Vagina (tissue), 2 donors: ENCODE measurements at regions not wholly inside any gene's neighbourhood (a gene's known extent, or its start where the extent isn't known, plus 50 kb on each side); places are given as distances from the start of the nearest gene placed in this dataset.

Experiments
- DNase-seq, 2 donors: peaks; one replicate each; pipeline ENCODE4 v3.0.0-alpha.2; 2017; ENCODE audit errors: extremely low spot score in 2 of 2
- H3K27ac ChIP-seq: fragments of 200-600 bp; sonication (generic); one replicate; pipeline ENCODE4 v1.5.1; 2019
- H3K27me3 ChIP-seq: fragments of 200-600 bp; sonication (generic); one replicate; pipeline ENCODE4 v1.5.1; 2019
- H3K36me3 ChIP-seq, 2 donors: fragments of 200-600 bp; sonication (generic); one replicate each; pipeline ENCODE4 v1.5.1; 2017 to 2019
- H3K4me1 ChIP-seq: fragments of 200-600 bp; sonication (generic); one replicate; pipeline ENCODE4 v1.5.1; 2019
- H3K4me3 ChIP-seq, 2 donors: fragments of 200-600 bp; sonication (generic); 1 replicate in 1 of 2; 2 replicates in 1 of 2; pipeline ENCODE4 v1.5.1; 2016 to 2019
- H3K9me3 ChIP-seq: fragments of 200-600 bp; sonication (generic); one replicate; pipeline ENCODE4 v1.5.1; 2019
- POLR2A ChIP-seq, 2 donors: fragments of 450-650 bp; IDR thresholded peaks; one replicate each; pipeline ENCODE4 v1.6.1; 2017; ENCODE audit warnings: antibody characterized with exemption in 2 of 2, mild to moderate bottlenecking in 2 of 2, moderate library complexity in 2 of 2
- POLR2AphosphoS5 ChIP-seq, 2 donors: sonication (generic); formaldehyde crosslinking; IDR thresholded peaks; one replicate each; pipeline ENCODE4 v1.9.0; 2017; ENCODE audit warnings: antibody characterized with exemption in 2 of 2, mild to moderate bottlenecking in 2 of 2, low read depth in 1 of 2; ENCODE audit not compliant: insufficient read depth in 1 of 2
- intact Hi-C: fragments of 100-400 bp; cut with DNase I; formaldehyde crosslinking; loops from one replicate; pipeline ENCODE4 v1.15.1; 2023
- TF ChIP-seq, protein P1 (sequence below), 3 experiments: fragments of 450-650 bp in 2 of 3; fragments of 200-600 bp in 1 of 3; sonication (generic) in 1 of 3; IDR thresholded peaks; one replicate each; pipeline ENCODE4 v1.5.1; 2017 to 2019; ENCODE audit warnings: antibody characterized with exemption in 3 of 3, mild to moderate bottlenecking in 2 of 3, moderate library complexity in 2 of 3

- Histone ChIP-seq H3K27ac (no peak overlapping the region), H3K9me3 (no peaks in the 10 kb centered on the region), H3K4me1 (peaks cover 27% of the 10 kb centered on the region), H3K4me3 (peak overlapping the region; percentile 33 to 43), H3K27me3 (peaks cover 5% of the 10 kb centered on the region), H3K36me3 (no peaks in the 10 kb centered on the region)
- TF ChIP-seq, protein P1, sequence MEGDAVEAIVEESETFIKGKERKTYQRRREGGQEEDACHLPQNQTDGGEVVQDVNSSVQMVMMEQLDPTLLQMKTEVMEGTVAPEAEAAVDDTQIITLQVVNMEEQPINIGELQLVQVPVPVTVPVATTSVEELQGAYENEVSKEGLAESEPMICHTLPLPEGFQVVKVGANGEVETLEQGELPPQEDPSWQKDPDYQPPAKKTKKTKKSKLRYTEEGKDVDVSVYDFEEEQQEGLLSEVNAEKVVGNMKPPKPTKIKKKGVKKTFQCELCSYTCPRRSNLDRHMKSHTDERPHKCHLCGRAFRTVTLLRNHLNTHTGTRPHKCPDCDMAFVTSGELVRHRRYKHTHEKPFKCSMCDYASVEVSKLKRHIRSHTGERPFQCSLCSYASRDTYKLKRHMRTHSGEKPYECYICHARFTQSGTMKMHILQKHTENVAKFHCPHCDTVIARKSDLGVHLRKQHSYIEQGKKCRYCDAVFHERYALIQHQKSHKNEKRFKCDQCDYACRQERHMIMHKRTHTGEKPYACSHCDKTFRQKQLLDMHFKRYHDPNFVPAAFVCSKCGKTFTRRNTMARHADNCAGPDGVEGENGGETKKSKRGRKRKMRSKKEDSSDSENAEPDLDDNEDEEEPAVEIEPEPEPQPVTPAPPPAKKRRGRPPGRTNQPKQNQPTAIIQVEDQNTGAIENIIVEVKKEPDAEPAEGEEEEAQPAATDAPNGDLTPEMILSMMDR (IDR thresholded peaks at IDR 0.05): no peak
- TF ChIP-seq POLR2AphosphoS5 (IDR thresholded peaks at IDR 0.05; ENCODE audit: insufficient read depth in 1 of 2, low read depth in 1 of 2): no peak
- no peak for TF ChIP-seq POLR2A (IDR thresholded peaks at IDR 0.05)
- no peak for DNase-seq
- intact Hi-C loops: loop anchor here (5.0 to 10.0 kb wide), 3 partner anchors 61 to 431 kb away; partner anchors contain the start of gene BCOR
These were observed 60.4 kb upstream of the BCOR start for GRCh38 chrX:40158036-40158706.

DNA sequence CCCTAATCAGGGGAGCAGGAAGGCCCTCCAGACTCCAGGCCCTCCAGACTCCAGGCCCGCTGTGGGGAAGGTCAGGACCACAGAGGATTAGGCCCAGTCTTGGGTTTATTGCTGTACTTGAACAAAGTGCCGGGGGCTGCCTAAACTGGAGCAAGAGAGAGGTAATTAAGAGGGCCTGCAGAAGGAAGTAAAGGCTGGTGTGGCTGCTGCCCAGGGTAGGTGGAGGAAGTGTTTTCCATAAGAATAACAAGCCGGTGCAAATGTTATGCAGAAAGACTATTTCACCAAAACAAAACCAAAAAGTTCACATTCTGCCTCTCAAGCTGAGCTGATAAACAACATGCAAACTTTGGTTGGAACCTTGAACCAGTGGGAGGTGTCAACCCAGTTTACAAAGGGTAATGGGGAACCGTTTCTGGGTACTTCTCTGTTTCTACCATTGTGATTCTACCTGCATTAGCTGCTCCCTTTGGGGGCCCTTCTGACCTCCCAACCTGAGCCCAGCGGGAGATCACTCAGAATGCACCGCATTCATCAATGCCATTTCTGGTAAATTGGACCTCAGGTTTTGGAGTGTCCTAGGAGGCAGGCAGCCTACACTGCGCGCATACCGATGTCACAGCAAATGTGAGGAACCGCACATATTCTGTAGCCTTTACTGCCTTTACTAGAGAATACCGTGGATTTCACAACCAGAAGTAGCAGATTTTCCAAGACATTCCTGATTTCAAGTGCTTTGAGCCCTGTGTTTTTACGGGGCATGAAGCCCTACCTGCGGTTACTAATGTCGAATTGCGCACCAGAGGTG lies 59.7 kb upstream of the BCOR start:
- TF ChIP-seq POLR2A (IDR thresholded peaks at IDR 0.05): no peak
- TF ChIP-seq, protein P1 (IDR thresholded peaks at IDR 0.05): no peak
- TF ChIP-seq POLR2AphosphoS5 (IDR thresholded peaks at IDR 0.05; ENCODE audit: insufficient read depth in 1 of 2, low read depth in 1 of 2): no peak
- Histone ChIP-seq H3K27ac (no peak overlapping the region), H3K4me3 (peak overlapping the region; percentile 33 to 43), H3K9me3 (no peaks in the 10 kb centered on the region), H3K27me3 (peaks cover 5% of the 10 kb centered on the region), H3K4me1 (peaks cover 35% of the 10 kb centered on the region), H3K36me3 (no peaks in the 10 kb centered on the region)
- no peak for DNase-seq
- intact Hi-C loops: loop anchor here (5.0 to 10.0 kb wide), 3 partner anchors 60 to 430 kb away; partner anchors contain the start of gene BCOR

- H3K36me3 ChIP-seq: no peaks in the 10 kb centered on the region
- no peak overlapping the region for H3K27ac ChIP-seq
- intact Hi-C loops: loop anchor here (5.0 to 10.0 kb wide), 3 partner anchors 59 to 429 kb away; partner anchors contain the start of gene BCOR
- H3K4me3 ChIP-seq: no peak overlapping the region
- no peak for TF ChIP-seq POLR2AphosphoS5 (IDR thresholded peaks at IDR 0.05; ENCODE audit: insufficient read depth in 1 of 2, low read depth in 1 of 2)
- TF ChIP-seq, protein P1 (IDR thresholded peaks at IDR 0.05): no peak
- TF ChIP-seq POLR2A (IDR thresholded peaks at IDR 0.05): no peak
- H3K27me3 ChIP-seq: peaks cover 8% of the 10 kb centered on the region
- DNase-seq: no peak
- no peaks in the 10 kb centered on the region for H3K9me3 ChIP-seq
- H3K4me1 ChIP-seq: peaks cover 39% of the 10 kb centered on the region
These were observed 58.9 kb upstream of the BCOR start for GRCh38 chrX:40156470-40157227.

GRCh38 chrX:40155589-40156469 lies 58.1 kb upstream of the BCOR start:
- Histone ChIP-seq H3K27me3 (peaks cover 9% of the 10 kb centered on the region), H3K4me3 (peak overlapping the region; percentile 37 to 42), H3K4me1 (peaks cover 39% of the 10 kb centered on the region), H3K36me3 (no peaks in the 10 kb centered on the region), H3K9me3 (no peaks in the 10 kb centered on the region), H3K27ac (no peak overlapping the region)
- intact Hi-C loops: loop anchor here (5.0 to 10.0 kb wide), 3 partner anchors 59 to 429 kb away; partner anchors contain the start of gene BCOR
- TF ChIP-seq POLR2AphosphoS5 (IDR thresholded peaks at IDR 0.05; ENCODE audit: insufficient read depth in 1 of 2, low read depth in 1 of 2): no peak
- TF ChIP-seq, protein P1 (IDR thresholded peaks at IDR 0.05): no peak
- no peak for TF ChIP-seq POLR2A (IDR thresholded peaks at IDR 0.05)
- no peak for DNase-seq
